Mammary epithelial cell (primary cell): ENCODE measurements at regions not wholly inside any gene's neighbourhood (a gene's known extent, or its start where the extent isn't known, plus 50 kb on each side); places are given as distances from the start of the nearest gene placed in this dataset.

Source experiments
- EZH2 ChIP-seq: IDR thresholded peaks from 2 replicates; pipeline ENCODE4 v1.6.1; 2012; ENCODE audit warnings: low read length, inconsistent platforms, borderline replicate concordance
- TF ChIP-seq, protein P1 (sequence below), 2 donors: IDR thresholded peaks in 1 of 2; conservative IDR thresholded peaks in 1 of 2; 2 replicates each; pipeline ENCODE4 v1.5.1; 2011 to 2012; ENCODE audit warnings: inconsistent platforms in 2 of 2, low read length in 2 of 2, mild to moderate bottlenecking in 2 of 2, control low read depth in 1 of 2, low read depth in 1 of 2; ENCODE audit not compliant: insufficient read depth in 1 of 2; ENCODE audit errors: extremely low read depth in 1 of 2

DNA sequence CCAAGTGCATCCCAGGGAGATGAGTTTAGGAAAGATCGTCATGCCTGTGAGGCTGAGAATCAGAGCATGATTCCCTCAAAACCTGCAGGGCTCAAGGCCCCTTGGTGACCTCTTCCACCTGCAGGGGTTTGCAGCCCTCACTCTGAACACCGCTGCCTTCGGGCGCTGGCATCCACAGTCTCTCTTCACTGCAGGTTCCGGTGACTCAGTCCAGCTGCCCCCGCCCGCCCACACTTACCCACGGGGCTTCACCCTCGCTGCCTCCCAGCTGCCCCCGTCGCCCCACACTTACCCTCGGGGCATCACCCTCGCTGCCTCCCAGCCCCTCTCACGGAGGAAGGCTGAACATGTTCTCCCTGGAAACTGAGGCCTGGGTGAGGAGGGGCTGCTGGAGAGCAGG lies 277.1 kb downstream of the XXYLT1 start:
- TF ChIP-seq, protein P1, sequence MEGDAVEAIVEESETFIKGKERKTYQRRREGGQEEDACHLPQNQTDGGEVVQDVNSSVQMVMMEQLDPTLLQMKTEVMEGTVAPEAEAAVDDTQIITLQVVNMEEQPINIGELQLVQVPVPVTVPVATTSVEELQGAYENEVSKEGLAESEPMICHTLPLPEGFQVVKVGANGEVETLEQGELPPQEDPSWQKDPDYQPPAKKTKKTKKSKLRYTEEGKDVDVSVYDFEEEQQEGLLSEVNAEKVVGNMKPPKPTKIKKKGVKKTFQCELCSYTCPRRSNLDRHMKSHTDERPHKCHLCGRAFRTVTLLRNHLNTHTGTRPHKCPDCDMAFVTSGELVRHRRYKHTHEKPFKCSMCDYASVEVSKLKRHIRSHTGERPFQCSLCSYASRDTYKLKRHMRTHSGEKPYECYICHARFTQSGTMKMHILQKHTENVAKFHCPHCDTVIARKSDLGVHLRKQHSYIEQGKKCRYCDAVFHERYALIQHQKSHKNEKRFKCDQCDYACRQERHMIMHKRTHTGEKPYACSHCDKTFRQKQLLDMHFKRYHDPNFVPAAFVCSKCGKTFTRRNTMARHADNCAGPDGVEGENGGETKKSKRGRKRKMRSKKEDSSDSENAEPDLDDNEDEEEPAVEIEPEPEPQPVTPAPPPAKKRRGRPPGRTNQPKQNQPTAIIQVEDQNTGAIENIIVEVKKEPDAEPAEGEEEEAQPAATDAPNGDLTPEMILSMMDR (conservative IDR thresholded peaks at IDR 0.05 in 1 of 2, IDR thresholded peaks at IDR 0.05 in 1 of 2; ENCODE audit: extremely low read depth in 1 of 2, insufficient read depth in 1 of 2, low read depth in 1 of 2, low read length in 2 of 2) = no peak
- no peak for TF ChIP-seq EZH2
